ENCODE measurements at regions not wholly inside any gene's neighbourhood (a gene's known extent, or its start where the extent isn't known, plus 50 kb on each side); places are given as distances from the start of the nearest gene placed in this dataset.

DNA sequence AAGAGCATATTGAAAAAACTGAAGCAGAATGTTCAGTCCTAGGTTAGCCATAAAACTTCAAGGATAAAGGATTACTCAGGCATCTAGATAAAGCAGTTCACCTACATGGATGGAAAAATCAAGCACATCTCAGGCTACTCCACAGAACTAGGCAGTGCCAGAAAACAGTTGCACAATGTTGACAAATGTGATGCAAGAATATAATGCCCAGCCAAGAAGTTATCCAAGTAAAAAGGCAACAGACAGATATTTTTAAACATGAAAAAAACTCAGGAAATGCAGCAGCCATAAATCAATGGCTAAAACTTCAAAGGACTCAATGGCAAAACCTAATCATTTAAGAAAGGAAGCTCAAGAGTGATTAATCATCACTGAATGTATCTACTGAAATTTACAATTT is 456.0 kb upstream of the FAM241A start:
- no peak for FAIRE-seq
- TF ChIP-seq CTCF (IDR thresholded peaks at IDR 0.05; ENCODE audit: insufficient read depth, missing control alignments) = no peak
- no peak for DNase-seq (ENCODE audit: insufficient read length, low spot score)

- no peak for TF ChIP-seq CTCF (IDR thresholded peaks at IDR 0.05; ENCODE audit: insufficient read depth, missing control alignments)
- DNase-seq (ENCODE audit: insufficient read length, low spot score) (no peak), FAIRE-seq (no peak)
These were observed 455.5 kb upstream of the FAM241A start for GRCh38 chr4:111689731-111690130.

- FAIRE-seq (no peak), DNase-seq (ENCODE audit: insufficient read length, low spot score) (no peak)
- TF ChIP-seq CTCF (IDR thresholded peaks at IDR 0.05; ENCODE audit: insufficient read depth, missing control alignments) = no peak
These were observed 451.5 kb upstream of the FAM241A start for GRCh38 chr4:111693758-111694157.

DNA sequence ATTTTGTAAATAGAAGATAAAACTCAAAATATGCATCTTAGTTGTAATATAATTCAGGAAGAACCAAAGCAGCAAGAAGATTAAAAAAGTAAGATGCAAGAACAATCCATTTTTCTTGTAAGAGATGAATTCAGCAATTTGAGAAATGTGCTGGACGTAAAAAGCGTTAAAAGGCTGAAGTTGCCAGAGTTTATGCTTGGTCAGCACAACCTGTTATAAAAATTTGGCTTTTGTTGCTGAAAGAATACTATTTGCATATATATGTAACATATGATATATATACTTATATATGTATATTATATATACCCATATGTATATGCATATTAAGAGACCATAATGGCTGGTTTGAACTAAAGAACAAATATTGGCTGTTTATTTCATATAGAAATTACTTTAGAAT is 449.6 kb upstream of the FAM241A start:
- TF ChIP-seq CTCF (IDR thresholded peaks at IDR 0.05; ENCODE audit: insufficient read depth, missing control alignments) = no peak
- DNase-seq (ENCODE audit: insufficient read length, low spot score) (no peak), FAIRE-seq (no peak)

DNA sequence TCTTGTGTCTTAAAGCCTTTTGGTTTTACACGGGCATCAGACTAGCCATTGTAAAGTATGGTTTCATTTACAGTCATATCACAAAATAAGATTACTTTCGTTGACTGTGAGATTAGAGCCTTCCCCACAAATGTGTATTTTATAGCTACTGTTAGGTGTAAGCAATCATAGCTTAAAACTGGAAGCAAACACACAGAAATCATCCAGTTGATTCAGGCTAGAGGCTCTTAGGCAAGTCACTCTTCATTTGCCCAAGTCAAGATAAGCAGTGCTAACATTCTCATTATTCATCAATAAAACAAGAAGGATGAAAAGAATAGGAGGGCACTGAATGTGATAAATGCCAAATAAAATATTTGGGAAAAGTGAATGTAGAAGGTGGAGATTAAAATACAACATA is 448.7 kb upstream of the FAM241A start:
- TF ChIP-seq CTCF (IDR thresholded peaks at IDR 0.05; ENCODE audit: insufficient read depth, missing control alignments) = no peak
- DNase-seq (ENCODE audit: insufficient read length, low spot score) (no peak), FAIRE-seq (no peak)

GRCh38 chr4:111697176-111697942 is 447.9 kb upstream of the FAM241A start:
- no peak for TF ChIP-seq CTCF (IDR thresholded peaks at IDR 0.05; ENCODE audit: insufficient read depth, missing control alignments)
- FAIRE-seq = no peak
- no peak for DNase-seq (ENCODE audit: insufficient read length, low spot score)

GRCh38 chr4:111698361-111698760 is 446.9 kb upstream of the FAM241A start:
- no peak for TF ChIP-seq CTCF (IDR thresholded peaks at IDR 0.05; ENCODE audit: insufficient read depth, missing control alignments)
- DNase-seq (ENCODE audit: insufficient read length, low spot score) (no peak), FAIRE-seq (no peak)
